NCI-H524 (cell line): ENCODE measurements at regions not wholly inside any gene's neighbourhood (a gene's known extent, or its start where the extent isn't known, plus 50 kb on each side); places are given as distances from the start of the nearest gene placed in this dataset.
"Not testable (repeated sequence)": the region's sequence is repeated elsewhere in the genome, so short reads cannot be mapped to it uniquely, and the experiment has no call there.

Experiments used
- DNase-seq, 2 experiments: peaks; one replicate each; lab custom pipeline; 2025; lab: John Stamatoyannopoulos, UW

DNA sequence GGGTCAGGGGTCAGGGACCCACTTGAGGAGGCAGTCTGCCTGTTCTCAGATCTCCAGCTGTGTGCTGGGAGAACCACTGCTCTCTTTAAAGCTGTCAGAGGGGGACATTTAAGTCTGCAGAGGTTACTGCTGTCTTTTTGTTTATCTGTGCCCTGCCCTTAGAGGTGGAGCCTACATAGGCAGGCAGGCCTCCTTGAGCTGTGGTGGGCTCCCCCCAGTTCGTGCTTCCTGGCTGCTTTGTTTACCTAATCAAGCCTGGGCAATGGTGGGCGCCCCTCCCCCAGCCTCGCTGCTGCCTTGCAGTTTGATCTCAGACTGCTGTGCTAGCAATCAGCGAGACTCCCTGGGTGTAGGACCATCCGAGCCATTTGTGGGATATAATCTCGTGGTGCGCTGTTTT lies 830.5 kb upstream of the ANO3 start:
- DNase-seq, result not testable (repeated sequence)

DNA sequence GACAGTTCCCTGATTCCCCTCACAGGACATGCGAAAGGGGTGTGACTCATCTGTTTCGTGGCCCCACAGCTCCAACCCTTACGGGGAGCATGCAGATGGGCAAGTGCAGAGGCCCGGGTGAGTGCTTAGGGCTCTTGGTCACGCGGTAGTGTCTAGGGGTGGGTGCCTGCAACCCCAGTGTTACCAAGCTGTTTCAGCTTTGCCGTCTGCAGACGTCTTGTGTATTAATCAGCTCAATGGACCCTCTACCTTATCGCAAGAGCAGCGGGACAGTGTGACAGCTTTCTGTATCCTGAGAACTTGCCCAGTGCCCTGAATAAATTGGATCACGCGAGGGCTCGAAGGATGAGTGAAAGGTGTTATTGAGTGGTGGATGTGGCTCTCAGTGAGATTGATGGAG lies 816.4 kb upstream of the ANO3 start:
- no peak for DNase-seq

DNA sequence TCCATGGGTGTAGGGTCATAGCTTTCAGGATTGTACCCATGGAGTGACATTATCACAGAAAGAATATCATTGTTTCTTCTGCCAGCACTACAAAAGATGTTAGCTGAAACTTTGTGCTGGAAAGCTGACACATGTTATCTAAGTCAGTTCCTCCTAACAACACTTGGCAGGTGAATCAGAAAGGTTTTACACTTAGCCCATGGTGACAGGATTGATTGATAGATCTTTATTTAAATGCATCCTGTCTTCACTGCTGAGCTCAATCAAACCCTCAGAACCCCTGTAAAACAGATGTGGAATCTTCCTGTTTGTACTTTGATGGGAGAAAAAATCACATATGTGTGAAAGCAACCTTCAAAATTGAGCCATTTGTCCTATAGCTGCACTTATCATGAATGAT lies 811.5 kb upstream of the ANO3 start:
- DNase-seq, result no peak

DNA sequence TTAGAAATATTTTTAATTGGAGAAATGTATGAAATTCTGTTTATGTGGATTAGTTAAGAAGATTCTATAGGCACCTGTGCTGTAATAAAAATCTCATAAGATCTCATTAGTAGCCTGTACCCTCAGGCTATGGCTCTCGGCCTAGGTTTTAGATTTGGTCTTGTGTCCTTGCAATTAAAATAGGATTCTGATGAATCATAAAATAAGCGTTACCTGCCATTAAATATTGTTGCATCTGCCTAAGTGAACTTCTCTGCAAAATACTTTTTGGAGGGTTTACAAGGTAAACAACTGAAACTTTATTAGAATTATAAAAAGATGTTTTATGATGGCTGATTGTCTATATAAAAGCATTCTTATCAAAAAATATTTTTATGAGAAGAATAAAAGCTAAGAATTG lies 804.1 kb upstream of the ANO3 start:
- no peak for DNase-seq

DNA sequence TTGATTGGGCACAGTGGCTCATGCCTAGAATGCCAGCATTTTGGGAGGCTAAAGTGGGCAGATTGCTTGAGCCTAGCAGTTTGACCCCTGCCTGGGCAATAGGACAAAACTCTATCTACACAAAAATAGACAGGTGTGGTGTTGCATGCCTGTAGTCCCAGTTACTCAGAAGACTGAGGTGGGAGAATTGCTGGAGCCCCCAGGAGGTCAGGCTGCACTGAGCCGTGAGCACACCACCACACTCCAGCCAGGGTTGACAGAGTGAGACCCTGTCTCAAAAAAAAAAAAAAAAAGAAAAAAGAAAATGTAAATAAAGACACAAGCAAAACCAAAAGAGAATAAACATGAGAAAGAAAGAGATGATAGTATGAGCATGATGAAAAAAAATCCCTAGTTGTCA lies 802.4 kb upstream of the ANO3 start:
- no peak for DNase-seq

DNA sequence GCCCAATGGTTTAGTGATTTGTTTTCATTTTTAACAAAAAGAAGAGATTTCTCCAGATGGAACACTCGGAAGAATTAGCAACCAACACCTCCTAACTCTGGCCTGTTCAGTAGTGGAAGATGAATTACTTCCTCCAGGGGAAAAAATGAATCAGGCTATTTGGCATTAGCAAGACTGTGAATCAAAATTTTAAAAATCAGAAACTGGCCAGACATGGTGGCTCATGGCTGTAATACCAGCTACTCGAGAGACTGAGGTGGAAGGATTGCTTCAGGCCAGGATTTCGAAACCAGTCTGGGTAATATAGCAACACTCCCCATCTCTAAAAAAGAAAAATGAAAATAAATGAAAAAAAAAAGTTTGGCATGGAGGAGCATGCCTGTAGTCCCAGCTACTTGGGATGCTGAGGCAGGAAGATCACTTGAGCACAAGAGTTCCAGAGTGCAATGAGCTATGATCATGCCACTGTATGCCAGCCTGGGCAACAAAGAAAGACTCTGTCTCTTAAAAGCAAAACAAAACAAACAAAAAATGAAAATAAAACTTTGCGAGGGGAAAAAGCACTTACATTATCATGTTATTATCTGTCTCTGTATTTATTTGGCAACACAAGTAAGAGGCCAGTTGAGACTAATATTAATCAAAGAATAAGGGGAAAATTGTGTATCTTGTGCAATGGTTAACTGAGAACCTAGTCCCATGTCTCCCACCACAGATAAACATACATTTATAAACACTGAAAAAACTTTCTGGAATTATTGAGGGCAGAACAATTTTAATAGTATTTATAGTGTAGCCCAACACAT lies 796.3 kb upstream of the ANO3 start:
- no peak for DNase-seq

DNA sequence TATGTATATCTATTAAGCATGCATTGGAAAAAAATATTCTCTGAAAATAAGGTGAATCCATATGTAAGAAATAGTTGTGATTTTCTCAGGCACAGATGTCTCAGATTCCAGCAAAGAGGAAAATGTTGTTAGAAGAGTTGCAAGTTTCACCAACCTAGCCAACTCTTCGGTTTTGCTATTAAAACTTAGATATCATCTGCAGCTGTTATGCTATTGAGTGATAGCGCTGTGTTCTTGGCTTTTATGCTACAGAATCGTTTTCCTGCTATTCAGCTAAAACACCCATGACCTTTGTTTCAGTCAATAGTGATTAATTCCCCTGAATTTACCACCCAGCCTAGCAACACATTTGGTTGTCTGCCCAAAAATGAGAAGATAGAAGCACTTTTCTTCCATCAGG lies 795.6 kb upstream of the ANO3 start:
- no peak for DNase-seq

DNA sequence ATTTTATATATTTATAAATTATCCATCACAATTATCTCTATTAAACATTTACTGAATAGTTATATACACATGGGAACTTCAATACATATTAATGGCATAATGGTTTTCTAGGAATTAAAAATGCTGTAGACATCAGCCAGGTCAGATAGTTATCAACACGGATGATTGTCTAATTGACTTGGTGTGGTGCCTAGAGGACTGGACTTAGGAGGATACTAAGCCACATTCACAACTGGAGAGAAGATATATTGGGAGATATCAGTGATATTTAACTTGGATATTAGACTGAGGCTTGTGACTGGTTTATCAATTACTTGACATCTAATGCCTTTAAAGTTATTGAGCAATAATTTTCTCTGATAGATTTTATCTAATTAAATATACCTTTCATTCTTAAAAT lies 794.5 kb upstream of the ANO3 start:
- no peak for DNase-seq

DNA sequence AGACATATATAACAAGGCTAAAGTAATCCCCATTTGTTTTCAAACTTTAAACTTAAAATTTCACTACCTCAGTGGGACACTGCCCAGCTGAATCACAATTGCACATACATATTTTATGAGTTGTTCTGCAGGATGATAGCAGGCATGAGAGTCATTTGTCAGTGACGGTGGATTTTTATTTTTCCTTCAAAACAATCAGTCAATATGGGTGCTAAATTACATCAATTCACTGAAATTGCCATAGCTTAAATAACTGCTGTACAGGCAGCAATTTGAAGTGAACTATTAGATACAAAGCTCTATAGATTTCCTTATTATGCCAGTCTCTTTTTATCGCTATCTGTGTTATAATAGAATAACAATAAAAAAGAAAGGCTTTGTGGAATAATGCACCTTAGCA lies 784.6 kb upstream of the ANO3 start:
- no peak for DNase-seq

DNA sequence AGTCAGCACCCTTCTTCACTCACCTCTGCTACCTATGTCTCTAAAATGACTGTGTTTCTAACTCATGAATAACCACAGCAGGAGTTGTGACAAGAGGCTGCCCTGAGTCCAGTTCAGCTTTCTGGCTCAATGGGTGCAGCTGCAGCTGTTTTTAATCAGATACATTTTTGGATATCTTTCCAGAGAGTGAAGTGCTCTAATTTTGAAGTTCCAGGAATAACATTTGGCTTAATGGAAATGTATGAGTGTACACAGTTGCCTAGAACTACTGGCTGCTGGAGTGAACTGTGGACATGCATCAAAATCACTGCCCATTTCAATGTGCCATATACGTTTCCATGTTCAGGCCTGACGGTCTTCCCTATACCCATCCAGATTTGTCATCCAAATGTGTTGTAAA lies 769.5 kb upstream of the ANO3 start:
- no peak for DNase-seq

DNA sequence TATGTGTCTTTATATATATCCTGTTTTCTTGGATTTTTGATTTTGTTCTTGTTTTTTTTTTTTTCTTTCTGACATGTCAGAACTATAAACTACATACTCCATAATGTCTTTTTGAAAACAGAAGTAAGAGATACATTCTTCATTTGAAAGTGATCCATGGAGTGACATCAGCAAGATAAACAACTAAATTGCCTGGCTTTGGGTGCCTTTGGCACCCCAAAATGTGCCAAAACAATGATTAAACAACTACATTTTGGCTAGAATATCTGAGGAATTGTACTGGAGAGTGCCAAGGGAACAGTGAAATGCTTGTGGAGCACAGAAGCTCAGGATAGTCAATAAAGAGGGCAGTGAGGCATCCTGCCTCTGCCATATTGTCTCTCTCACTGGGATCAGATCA lies 766.1 kb upstream of the ANO3 start:
- no peak for DNase-seq

DNA sequence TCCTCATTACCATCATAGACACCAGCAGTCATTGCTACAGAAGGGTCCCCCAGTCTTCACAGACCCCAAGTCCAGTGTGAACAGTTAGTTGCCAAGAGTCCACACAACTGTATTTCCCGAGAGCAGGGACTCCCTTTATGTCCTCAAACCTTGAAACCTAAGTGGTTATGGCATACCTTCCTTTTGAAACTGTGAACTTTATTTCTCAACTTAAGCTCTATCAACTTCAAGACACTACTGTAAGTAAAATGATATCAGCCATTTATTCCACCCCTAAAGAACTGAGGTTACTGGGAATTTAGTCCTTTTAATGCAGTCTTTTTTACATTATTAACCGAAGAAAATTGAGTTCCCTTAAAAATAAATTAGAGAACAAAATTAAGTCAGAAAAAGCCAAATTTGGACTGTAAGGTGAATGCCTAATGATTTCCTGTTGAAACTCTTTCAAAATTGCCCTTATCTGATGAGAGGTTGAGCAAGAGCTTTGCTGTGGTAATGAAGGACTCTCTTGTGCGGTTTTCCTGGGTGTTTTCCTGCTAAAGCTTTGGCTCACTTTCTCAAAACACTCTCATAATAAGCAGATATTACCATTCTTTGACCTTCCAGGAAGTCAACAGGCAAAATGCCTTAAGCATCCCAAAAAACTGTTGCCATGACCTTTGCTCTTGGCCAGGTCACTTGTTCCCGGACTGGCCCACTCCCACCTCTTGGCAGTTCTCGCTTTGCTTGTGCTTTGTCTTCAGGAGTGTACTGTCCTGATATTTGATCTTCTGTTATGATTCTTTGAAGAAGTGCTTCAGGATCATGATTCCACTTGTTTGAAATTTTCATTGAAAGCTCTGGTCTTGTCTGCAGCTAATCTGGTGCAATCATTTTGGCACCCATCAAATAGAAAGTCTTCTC lies 765.4 kb upstream of the ANO3 start:
- no peak for DNase-seq

DNA sequence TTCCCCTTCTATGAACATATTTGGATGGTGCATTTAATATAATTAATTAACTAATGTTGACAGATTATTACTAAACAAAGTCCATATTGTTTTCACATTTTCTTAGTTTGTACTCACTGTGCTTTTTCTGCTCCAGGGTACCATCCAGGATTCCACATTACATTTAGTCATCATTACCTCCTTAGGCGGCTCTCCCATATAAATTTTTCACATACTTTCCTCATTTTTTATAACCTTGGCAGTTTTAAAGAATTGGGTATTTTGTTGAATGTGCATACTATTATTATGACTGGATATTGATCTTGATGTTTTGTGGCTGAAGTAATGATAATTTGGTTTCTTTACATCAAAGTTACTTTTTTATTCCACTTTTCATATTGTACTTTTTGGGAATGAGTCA lies 755.6 kb upstream of the ANO3 start:
- DNase-seq, result no peak

DNA sequence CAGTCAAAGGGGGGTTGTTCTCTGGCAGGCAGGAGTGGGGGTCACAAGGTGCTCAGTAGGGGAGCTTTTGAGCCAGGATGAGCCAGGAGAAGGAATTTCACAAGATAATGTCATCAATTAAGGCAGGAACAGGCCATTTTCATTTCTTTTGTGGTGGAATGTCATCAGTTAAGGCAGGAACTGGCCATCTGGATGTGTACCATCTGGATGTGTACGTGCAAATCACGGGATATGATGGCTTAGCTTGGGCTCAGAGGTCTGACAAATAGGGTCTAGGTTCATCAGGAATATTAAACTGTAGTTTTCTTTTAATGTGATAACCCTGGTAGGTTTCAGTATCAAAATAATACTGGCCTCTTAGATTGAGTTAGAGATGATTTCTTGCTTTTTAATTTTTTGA lies 752.4 kb upstream of the ANO3 start:
- DNase-seq, result not testable (repeated sequence)

DNA sequence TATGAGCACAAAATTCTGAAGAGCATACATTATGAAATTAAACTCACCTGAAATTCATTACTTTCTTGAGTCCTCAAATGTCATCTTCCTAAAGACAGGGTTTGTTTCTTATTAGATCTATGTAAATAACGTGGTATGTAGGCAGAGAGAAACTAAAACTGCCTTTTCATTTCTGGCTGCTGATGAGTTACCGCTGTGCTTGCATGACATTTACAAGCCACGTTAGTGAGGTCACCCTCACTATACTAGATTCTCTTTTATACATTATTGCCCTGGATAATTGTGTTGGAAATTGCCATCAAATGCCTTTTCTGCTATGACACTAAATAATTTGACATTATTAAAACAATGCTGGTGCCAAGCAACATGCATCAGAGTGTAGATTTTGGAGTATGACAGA lies 748.3 kb upstream of the ANO3 start:
- no peak for DNase-seq

DNA sequence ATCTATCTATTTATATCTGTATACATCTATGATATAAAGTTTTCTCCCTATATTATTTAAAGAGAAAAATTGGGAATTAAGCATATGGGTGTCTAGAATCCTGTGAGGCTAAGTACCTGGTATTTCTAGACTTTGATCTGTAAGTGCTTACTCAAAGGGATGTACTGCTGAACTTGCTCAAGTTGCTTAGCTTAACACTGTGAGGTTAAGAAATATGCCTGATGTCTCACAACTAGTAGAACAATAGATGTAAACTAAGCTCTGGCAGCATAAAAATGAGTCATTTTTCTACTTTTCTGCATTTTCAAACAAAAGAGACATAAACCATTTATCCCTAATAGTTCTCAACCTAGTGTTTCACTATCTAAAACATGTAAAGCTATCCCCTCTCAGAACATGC lies 744.4 kb upstream of the ANO3 start:
- no peak for DNase-seq

DNA sequence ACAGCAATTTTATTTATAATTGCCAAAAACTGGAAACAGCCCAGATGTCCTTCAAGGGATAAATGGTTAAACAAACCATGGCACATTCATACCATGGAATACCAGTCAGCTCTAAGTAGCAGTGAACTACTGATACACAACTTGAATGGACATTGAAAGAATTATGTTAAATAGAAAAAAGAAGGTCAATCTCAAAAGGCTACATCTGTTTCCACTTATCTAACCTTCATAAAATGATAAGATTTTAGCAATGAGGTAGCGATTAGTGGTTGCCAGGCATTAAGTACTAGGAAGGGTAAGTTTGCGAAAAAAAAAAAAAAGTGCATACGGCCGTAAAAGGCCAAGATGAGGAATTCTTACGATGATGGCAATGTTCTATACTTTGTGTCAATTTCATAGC lies 738.7 kb upstream of the ANO3 start:
- DNase-seq, result no peak

DNA sequence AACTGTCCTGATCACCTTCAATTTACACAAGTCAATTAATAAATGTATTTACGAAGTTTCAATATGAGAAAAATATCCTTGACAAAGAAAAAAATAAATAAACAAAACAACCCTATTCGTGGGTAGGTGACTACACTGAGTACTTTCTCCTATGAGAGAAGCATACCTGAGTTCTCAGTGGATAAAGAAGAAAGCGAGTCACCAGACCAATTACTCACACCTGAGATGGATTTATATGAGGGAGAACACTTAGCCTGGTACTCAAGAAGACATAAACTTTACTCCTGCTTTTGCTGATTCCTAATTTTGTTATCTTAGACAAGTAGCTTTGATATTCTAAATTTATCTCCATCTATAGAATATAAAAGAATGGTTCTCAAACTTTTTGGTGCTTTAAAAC lies 735.2 kb upstream of the ANO3 start:
- no peak for DNase-seq

DNA sequence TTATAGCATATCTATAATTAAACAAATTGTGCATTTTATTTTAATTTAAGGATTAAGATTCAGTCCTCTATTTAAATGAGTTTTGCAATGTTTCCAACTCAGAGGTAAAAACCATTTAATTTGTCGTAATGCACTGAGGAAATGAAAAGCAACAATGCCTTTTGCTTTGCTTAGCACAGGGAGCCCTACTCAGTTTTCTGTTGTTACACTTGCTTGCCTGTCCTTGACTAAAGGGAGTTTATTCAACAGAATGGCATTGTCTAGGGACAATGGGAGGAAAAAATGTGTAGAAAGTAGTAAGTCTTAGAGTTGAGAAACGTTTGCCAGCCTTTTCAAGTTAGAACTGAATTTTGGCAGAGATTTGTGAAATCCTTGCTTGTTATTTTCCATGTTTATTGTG lies 734.2 kb upstream of the ANO3 start:
- DNase-seq, result no peak

DNA sequence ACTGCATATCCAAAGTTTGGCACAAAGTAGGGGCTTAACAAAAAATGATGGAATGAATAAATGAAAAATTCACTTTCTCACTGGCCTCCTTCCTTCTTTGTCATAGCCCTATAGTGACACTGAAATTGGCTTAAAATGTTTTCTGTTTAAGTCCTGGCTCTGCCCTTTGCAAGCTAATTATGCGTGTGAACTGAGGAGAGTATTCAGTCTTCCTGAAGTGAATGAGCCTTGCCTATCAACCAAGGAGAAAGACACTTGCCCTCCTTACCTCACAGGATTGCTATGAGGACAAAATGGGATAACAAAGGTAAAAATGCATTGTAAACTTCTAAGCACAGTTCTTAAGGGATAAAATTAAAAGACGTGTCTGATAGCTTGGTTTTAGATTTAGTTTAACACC lies 729.8 kb upstream of the ANO3 start:
- DNase-seq, result no peak

DNA sequence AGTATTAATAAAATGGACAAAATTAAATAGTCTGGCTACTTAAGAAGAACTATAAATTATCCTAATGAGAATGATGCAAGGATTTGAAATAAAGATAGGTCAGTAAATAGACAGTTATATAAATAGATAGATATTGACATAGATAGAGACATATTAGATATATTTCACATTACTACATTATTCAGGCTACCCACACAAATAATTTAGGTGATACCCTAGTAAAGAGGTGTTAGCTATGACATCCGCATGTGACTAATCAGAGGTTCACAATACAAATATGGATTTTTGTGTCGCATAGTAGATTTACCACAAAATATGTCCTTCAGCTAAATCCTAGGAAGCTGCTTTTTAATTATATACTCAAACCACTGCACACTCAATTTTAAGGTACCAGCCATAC lies 729.0 kb upstream of the ANO3 start:
- DNase-seq, result no peak

DNA sequence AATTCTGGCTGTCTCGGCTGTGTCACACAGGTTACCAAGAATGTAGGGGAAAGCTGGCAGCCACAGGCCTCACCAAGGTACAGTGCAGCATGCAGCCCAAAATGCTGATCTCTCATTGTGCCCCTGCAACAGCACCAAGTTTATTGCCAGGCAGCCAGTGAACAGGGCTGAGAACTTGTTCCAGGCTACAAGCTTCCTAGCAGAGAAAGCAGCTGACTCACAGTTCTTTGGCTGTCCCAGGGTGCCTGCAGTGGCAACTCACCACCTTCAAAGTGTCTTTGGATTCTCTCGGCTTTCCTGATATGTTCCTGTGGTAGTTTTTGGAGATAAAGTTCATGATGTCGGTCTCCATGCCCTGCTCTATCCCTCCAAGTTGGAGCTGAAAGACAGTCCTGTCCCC lies 719.1 kb upstream of the ANO3 start:
- no peak for DNase-seq

DNA sequence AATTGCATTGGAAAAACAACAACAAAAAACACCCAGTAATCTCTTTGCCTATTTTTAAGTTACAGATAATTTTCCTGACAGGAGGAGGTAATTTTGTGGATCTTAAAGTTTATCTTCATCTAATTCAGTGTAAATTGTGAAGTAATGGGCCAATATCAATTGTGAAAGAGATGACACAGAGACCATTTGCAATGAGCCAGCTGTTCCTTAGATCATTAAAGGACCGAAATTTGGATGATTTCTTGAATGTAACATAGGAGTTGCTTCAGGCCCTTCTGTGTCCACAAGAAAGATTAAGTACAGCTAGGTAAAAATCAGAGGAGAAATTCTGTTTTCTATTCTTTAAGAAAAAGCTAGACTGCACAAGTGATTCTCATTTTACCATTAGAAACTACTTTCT lies 718.5 kb upstream of the ANO3 start:
- DNase-seq, result no peak

DNA sequence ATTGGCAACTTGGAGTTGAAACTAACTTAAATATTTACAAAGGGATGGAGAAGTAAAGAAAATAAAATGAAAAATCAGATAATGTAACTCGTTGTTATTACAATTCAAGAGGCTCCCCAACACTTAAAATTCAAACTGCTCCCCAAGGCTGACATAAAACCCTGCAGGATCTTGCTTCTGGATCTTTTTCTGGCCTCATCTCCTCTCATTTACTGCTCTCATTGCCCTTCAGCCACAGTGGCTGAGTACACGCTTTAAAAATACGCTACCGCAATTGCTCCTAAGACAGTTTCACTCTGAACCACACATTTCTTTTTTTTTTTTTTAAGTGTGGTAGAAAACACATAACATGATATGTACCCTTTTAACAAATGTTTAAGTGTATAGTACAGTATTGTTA lies 718.1 kb upstream of the ANO3 start:
- no peak for DNase-seq
